HG02981 (cell line): ENCODE measurements at regions not wholly inside any gene's neighbourhood (a gene's known extent, or its start where the extent isn't known, plus 50 kb on each side); places are given as distances from the start of the nearest gene placed in this dataset.
A peak's percentile ranks its signal among the peaks of the same experiment; 100 is the strongest.

Experiments
- ATAC-seq: cut with Tn5 transposase; IDR thresholded peaks from one replicate; pipeline ENCODE4 v1.9.1; 2021; ENCODE audit warnings: mild to moderate bottlenecking, moderate library complexity; ENCODE audit not compliant: unreplicated experiment

- ATAC-seq, result no peak
Measured at GRCh38 chr5:33235824-33236223, 204.9 kb upstream of the TARS1 start.

GRCh38 chr5:33237471-33237870 is 203.3 kb upstream of the TARS1 start:
- no peak for ATAC-seq

- no peak for ATAC-seq
Measured at GRCh38 chr5:33238826-33239695, 201.7 kb upstream of the TARS1 start.

- ATAC-seq, result no peak
Measured at GRCh38 chr5:33240558-33240957, 200.2 kb upstream of the TARS1 start.

- peak; percentile 61 for ATAC-seq
Measured at GRCh38 chr5:33241802-33242201, 199.0 kb upstream of the TARS1 start.

- no peak for ATAC-seq
Measured at GRCh38 chr5:33242277-33242676, 198.5 kb upstream of the TARS1 start.

GRCh38 chr5:33244441-33245150 is 196.2 kb upstream of the TARS1 start:
- ATAC-seq, result no peak

- ATAC-seq, result no peak
Measured at GRCh38 chr5:33254579-33254978, 186.2 kb upstream of the TARS1 start.

- no peak for ATAC-seq
Measured at GRCh38 chr5:33257807-33258429, 182.8 kb upstream of the TARS1 start.

GRCh38 chr5:33258553-33258952 is 182.2 kb upstream of the TARS1 start:
- ATAC-seq, result no peak

GRCh38 chr5:33260098-33260497 is 180.7 kb upstream of the TARS1 start:
- ATAC-seq, result no peak

- ATAC-seq, result no peak
Measured at GRCh38 chr5:33261305-33261704, 179.5 kb upstream of the TARS1 start.

GRCh38 chr5:33261747-33262146 is 179.0 kb upstream of the TARS1 start:
- ATAC-seq, result no peak

GRCh38 chr5:33267801-33268200 is 173.0 kb upstream of the TARS1 start:
- no peak for ATAC-seq

GRCh38 chr5:33268374-33268773 is 172.4 kb upstream of the TARS1 start:
- no peak for ATAC-seq

- no peak for ATAC-seq
Measured at GRCh38 chr5:33270671-33271070, 170.1 kb upstream of the TARS1 start.

- no peak for ATAC-seq
Measured at GRCh38 chr5:33271606-33272005, 169.2 kb upstream of the TARS1 start.

- ATAC-seq, result no peak
Measured at GRCh38 chr5:33272288-33272687, 168.5 kb upstream of the TARS1 start.

- no peak for ATAC-seq
Measured at GRCh38 chr5:33273985-33274384, 166.8 kb upstream of the TARS1 start.

GRCh38 chr5:33275391-33275790 is 165.4 kb upstream of the TARS1 start:
- ATAC-seq, result no peak

GRCh38 chr5:33275921-33276627 is 164.7 kb upstream of the TARS1 start:
- ATAC-seq, result no peak
